Stomach (tissue), 4 donors: ENCODE measurements at regions not wholly inside any gene's neighbourhood (a gene's known extent, or its start where the extent isn't known, plus 50 kb on each side); places are given as distances from the start of the nearest gene placed in this dataset.

ENCODE experiments used
- POLR2A ChIP-seq, 4 donors: fragments of 450-650 bp; IDR thresholded peaks; one replicate each; pipeline ENCODE4 v1.6.1; 2016; ENCODE audit warnings: antibody characterized with exemption in 4 of 4, control low read depth in 2 of 4, mild to moderate bottlenecking in 1 of 4, moderate library complexity in 1 of 4
- POLR2AphosphoS5 ChIP-seq, 3 donors: sonication (generic); formaldehyde crosslinking; IDR thresholded peaks; one replicate each; pipeline ENCODE4 v1.6.1; 2016; ENCODE audit warnings: antibody characterized with exemption in 3 of 3
- TF ChIP-seq, protein P1 (sequence below), 7 experiments: fragments of 450-650 bp in 4 of 7; fragments of 200-600 bp in 3 of 7; sonication (generic) in 3 of 7; IDR thresholded peaks; one replicate each; pipeline ENCODE4 v1.5.1; 2016 to 2019; ENCODE audit warnings: antibody characterized with exemption in 7 of 7, control low read depth in 2 of 7, mild to moderate bottlenecking in 1 of 7

GRCh38 chr7:119228482-119228881 lies 1004.0 kb downstream of the ANKRD7 start:
- TF ChIP-seq, protein P1, sequence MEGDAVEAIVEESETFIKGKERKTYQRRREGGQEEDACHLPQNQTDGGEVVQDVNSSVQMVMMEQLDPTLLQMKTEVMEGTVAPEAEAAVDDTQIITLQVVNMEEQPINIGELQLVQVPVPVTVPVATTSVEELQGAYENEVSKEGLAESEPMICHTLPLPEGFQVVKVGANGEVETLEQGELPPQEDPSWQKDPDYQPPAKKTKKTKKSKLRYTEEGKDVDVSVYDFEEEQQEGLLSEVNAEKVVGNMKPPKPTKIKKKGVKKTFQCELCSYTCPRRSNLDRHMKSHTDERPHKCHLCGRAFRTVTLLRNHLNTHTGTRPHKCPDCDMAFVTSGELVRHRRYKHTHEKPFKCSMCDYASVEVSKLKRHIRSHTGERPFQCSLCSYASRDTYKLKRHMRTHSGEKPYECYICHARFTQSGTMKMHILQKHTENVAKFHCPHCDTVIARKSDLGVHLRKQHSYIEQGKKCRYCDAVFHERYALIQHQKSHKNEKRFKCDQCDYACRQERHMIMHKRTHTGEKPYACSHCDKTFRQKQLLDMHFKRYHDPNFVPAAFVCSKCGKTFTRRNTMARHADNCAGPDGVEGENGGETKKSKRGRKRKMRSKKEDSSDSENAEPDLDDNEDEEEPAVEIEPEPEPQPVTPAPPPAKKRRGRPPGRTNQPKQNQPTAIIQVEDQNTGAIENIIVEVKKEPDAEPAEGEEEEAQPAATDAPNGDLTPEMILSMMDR (IDR thresholded peaks at IDR 0.05) = no peak
- TF ChIP-seq POLR2AphosphoS5 (IDR thresholded peaks at IDR 0.05) = no peak
- no peak for TF ChIP-seq POLR2A (IDR thresholded peaks at IDR 0.05)
